Calu3 (cell line): ENCODE measurements at regions not wholly inside any gene's neighbourhood (a gene's known extent, or its start where the extent isn't known, plus 50 kb on each side); places are given as distances from the start of the nearest gene placed in this dataset.

Experiments
- BruUV-seq: library from RNA; stranded (reverse); fragments of 400-500 nt; replicated peaks from 2 replicates; lab custom pipeline; 2021; lab: Mats Ljungman, UMichigan
- CTCF ChIA-PET: fragments of 300-600 bp; sonication (Branson Sonifier 250); formaldehyde crosslinking; loops from one replicate; lab custom pipeline; 2022; ENCODE audit warnings: antibody characterized with exemption; lab: Charles Lee
- DNase-seq: peaks from one replicate; pipeline ENCODE4 v3.0.0; 2022
- H3K27ac Mint-ChIP-seq: one replicate; pipeline ENCODE4 v1.8.0; 2022; ENCODE audit warnings: mixed read lengths; ENCODE audit not compliant: unreplicated experiment
- H3K27me3 Mint-ChIP-seq: one replicate; pipeline ENCODE4 v1.8.0; 2022; ENCODE audit warnings: mixed read lengths; ENCODE audit not compliant: unreplicated experiment
- H3K36me3 Mint-ChIP-seq: one replicate; pipeline ENCODE4 v1.8.0; 2022; ENCODE audit warnings: mild to moderate bottlenecking, moderate library complexity, mixed read lengths; ENCODE audit not compliant: insufficient read depth, unreplicated experiment
- H3K4me1 Mint-ChIP-seq: one replicate; pipeline ENCODE4 v1.8.0; 2022; ENCODE audit warnings: mild to moderate bottlenecking, low read depth, mixed read lengths; ENCODE audit not compliant: unreplicated experiment
- H3K4me3 Mint-ChIP-seq: one replicate; pipeline ENCODE4 v1.8.0; 2022; ENCODE audit warnings: mild to moderate bottlenecking, low read depth, moderate library complexity, mixed read lengths; ENCODE audit not compliant: unreplicated experiment
- H3K9me3 Mint-ChIP-seq: one replicate; pipeline ENCODE4 v1.8.0; 2022; ENCODE audit warnings: low read depth, mixed read lengths; ENCODE audit not compliant: unreplicated experiment
- CTCF ChIP-seq: fragments of 200-600 bp; IDR thresholded peaks from one replicate; pipeline ENCODE4 v1.8.0; 2022; ENCODE audit warnings: antibody characterized with exemption; ENCODE audit not compliant: unreplicated experiment
- intact Hi-C: fragments of 100-400 bp; cut with micrococcal nuclease; formaldehyde crosslinking; loops from one replicate; pipeline ENCODE4 v1.10.0; 2022; ENCODE audit not compliant: unreplicated experiment

- H3K4me1 Mint-ChIP-seq: peaks cover 12% of the 10 kb centered on the region
- no peaks in the 10 kb centered on the region for H3K36me3 Mint-ChIP-seq
- TF ChIP-seq CTCF: no peak
- H3K27me3 Mint-ChIP-seq: no peaks in the 10 kb centered on the region
- no peak overlapping the region for H3K4me3 Mint-ChIP-seq
- CTCF ChIA-PET: no interaction called here
- intact Hi-C loops: no loop called here
- BruUV-seq: no TSS peak
- no peak for DNase-seq
- no peaks in the 10 kb centered on the region for H3K9me3 Mint-ChIP-seq
- no peak overlapping the region for H3K27ac Mint-ChIP-seq
These were observed 204.9 kb downstream of the MAD2L1 start for GRCh38 chr4:119861731-119862130.

- H3K36me3 Mint-ChIP-seq: no peaks in the 10 kb centered on the region
- H3K9me3 Mint-ChIP-seq: no peaks in the 10 kb centered on the region
- intact Hi-C loops: no loop called here
- no peak overlapping the region for H3K4me3 Mint-ChIP-seq
- H3K4me1 Mint-ChIP-seq: peaks cover 12% of the 10 kb centered on the region
- BruUV-seq: no TSS peak
- DNase-seq: no peak
- no peaks in the 10 kb centered on the region for H3K27me3 Mint-ChIP-seq
- CTCF ChIA-PET: no interaction called here
- no peak overlapping the region for H3K27ac Mint-ChIP-seq
- TF ChIP-seq CTCF: no peak
These were observed 208.5 kb downstream of the MAD2L1 start for GRCh38 chr4:119858176-119858575.

GRCh38 chr4:119854364-119854763, 212.3 kb downstream of the MAD2L1 start:
- Mint-ChIP-seq H3K36me3 (no peaks in the 10 kb centered on the region), H3K4me1 (no peaks in the 10 kb centered on the region), H3K27me3 (no peaks in the 10 kb centered on the region), H3K9me3 (no peaks in the 10 kb centered on the region), H3K4me3 (no peak overlapping the region), H3K27ac (no peak overlapping the region)
- intact Hi-C loops: no loop called here
- BruUV-seq: no TSS peak
- CTCF ChIA-PET: no interaction called here
- DNase-seq: no peak
- no peak for TF ChIP-seq CTCF

- no TSS peak for BruUV-seq
- Mint-ChIP-seq H3K27me3 (no peaks in the 10 kb centered on the region), H3K9me3 (no peaks in the 10 kb centered on the region), H3K27ac (no peak overlapping the region), H3K4me1 (no peaks in the 10 kb centered on the region), H3K4me3 (no peak overlapping the region), H3K36me3 (no peaks in the 10 kb centered on the region)
- CTCF ChIA-PET: no interaction called here
- no peak for DNase-seq
- no peak for TF ChIP-seq CTCF
- intact Hi-C loops: no loop called here
These were observed 215.0 kb downstream of the MAD2L1 start for GRCh38 chr4:119851649-119852048.
